Stimulated activated CD4-positive, alpha-beta T cell treated with anti-CD3 and anti-CD28 coated beads, Interleukin-4, amount 100 ng/mL, for 48 hours (primary cell): ENCODE measurements at regions not wholly inside any gene's neighbourhood (a gene's known extent, or its start where the extent isn't known, plus 50 kb on each side); places are given as distances from the start of the nearest gene placed in this dataset.

Experiments used
- DNase-seq, 2 donors: peaks; one replicate each; pipeline ENCODE4 v3.0.0-alpha.2; 2020; ENCODE audit warnings: low read depth in 2 of 2

GRCh38 chr2:23198316-23199114 is 186.5 kb upstream of the KLHL29 start:
- no peak for DNase-seq

DNA sequence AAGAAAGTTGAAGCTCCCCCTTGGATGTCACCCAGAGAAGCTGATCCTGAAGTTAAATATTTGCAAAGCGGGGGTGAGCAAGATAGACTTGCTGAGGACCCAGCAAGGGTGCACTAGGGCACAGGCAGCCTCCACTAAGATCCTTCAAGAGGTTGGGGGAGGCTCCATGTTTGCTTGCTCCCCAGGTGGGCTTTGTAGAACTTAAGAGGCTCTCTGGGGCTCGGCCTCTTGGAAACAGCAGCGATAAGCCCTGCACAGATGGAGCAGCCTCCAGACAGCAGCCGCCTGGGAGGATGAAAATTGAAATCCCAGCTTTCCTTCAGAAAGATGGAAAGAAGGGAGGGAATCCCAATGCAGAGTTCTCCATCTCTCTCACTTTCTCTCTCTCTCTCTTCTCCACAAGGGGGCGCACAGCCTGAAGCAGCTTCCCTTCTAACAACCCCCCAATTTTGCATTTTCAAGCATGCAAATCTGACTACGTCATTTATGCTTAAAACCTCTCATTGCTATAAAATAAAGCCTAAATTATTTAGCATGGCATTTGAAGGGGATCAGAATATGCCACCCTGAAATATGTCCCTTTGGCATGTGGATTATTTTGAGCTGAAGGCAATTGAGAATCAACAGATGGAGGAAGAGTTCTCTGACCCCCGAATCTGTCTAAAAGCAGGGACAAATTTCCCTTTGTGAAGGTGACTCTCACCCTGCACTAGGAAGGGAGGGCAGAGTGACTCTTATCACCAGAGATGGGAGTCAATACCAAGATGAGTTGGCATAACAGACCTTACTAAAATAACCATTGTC is 185.7 kb upstream of the KLHL29 start:
- DNase-seq = peak in 1 of 2 donors; percentile 2

DNA sequence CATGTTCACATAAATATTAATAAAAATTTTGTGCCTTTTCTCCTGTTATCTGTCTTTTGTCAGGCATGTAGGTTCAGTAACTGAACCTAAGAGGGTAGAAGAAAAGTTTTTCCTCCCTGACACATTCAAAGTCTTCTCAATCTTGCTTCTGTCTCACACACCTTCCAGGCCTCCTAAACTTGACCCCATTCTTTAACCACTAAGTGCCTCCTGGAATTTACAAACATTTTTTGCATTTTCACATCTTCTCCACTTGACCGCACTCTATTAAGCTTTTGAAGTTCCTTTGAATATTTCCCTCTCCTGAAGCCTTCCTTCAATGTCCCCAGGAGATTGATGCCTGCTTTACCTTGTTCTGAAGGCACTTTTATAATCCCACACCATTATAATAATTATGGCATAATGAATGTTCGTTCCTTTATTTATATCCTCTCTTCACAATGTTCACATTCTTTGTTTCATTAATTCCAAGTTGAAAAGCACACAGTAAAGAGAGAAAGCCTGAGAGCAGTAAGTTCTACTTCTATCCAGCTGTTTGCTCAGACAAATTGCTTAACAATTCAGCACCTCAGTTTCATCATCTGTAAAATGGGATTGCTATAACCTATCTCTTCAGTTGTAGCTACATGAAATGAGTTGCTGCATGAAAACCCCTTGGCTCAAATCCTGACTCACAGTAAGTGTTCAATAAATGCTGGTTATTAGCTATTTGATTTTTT is 184.8 kb upstream of the KLHL29 start:
- no peak for DNase-seq

DNA sequence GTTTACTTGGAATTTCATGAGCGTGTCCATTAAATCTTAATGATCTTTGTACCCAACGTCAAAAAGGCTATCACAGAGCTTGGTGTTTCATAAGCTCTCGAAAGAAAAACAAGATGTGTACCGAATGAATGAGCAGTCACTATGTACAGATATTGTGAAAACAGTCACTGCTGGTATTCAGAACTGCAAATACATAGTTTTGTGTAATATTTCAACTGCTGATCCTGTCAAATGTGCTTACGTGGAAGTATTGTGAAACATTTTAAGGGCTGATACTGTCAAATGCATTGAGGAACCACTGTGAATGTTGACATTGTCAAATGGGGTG is 184.2 kb upstream of the KLHL29 start:
- DNase-seq = no peak

- no peak for DNase-seq
These were observed 181.6 kb upstream of the KLHL29 start for GRCh38 chr2:23203383-23203782.

GRCh38 chr2:23204685-23205242 is 180.2 kb upstream of the KLHL29 start:
- DNase-seq = no peak

- DNase-seq = no peak
These were observed 178.3 kb upstream of the KLHL29 start for GRCh38 chr2:23206650-23207049.

DNA sequence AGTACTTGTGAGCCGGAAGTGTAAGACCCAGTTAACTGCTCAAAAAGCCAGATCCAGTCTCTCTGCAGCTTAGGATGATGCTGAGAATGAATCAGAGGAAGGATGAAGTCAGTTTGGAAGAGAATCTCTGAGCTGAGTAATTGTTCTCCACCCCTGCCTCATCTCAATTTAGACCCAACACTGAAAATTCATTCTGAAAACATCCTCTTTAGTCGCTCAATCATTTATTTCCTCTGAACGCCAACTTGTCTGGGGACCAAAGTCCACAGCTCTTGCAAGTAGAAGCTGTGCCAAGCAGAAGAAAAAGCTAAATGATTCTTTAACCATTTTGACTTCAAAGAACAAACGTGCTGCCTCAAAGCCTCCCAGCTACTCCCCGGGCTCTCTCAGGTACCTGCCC is 177.1 kb upstream of the KLHL29 start:
- no peak for DNase-seq

- DNase-seq = no peak
These were observed 176.6 kb upstream of the KLHL29 start for GRCh38 chr2:23208339-23208738.

GRCh38 chr2:23209059-23209458 is 175.9 kb upstream of the KLHL29 start:
- no peak for DNase-seq

- DNase-seq = no peak
These were observed 172.9 kb upstream of the KLHL29 start for GRCh38 chr2:23211987-23212583.

DNA sequence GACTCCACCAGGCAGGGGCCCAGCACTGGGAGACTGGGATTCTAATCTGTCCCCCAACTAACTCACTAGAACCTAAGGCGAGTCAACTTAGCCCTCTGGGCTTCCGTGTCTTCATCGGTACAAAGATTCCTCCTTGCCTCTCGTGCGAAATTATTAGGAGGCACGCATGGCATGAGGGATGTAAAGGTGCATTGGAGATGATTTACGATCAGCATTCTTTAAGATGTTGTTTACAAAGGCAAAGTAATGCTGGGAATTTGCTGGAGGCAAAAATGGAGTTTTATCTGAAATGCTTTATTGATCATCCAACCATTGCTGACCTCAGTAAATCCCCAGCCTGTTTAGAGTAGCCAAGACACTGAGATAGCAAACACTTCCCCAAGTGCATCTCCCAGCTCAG is 171.8 kb upstream of the KLHL29 start:
- DNase-seq = no peak

- no peak for DNase-seq
These were observed 170.0 kb upstream of the KLHL29 start for GRCh38 chr2:23215016-23215415.

DNA sequence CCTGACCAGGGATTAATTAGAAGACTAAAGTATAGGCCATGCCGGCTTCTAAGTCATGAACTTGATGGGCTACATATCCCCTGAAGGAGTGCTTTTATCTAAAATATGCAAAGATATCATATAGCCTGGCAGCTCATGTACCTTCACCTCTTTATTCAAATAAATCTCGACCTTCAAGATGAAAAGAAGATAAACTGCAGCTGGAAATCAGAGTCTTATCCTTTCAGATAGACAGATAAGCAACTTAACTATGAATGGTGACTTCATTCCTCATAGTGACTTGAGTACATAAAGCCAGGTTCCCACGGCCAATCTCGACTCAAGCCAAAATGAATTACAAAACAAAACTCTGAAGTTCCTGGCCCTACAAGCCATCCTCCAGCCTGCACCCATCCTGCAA is 165.3 kb upstream of the KLHL29 start:
- DNase-seq = no peak

DNA sequence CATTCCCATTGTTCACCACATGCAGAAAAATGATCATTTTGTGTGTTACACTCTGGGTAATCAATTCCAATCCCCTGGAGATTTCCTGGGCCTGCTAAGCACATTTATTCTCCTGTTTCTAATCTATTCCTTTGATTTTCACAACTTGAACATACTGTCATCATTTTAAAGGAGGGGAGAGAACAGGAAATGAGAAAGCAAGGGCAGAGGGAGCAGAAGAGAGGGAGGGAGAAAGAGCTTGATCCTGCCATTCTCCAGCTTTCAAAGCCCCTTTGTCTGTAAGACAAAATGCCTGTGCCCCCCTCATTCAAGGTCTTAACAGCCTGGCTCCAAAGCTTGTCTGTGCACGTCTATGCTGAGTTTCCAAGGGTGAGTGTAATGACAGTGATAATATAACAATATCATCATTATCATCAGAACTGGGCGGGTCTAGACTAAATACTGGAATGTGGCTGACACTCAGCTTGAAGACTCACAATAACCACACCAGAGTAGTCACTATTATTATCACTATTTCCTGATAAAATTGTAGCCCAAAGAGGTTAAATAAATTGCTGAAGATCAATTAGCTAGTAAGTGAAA is 164.4 kb upstream of the KLHL29 start:
- no peak for DNase-seq

DNA sequence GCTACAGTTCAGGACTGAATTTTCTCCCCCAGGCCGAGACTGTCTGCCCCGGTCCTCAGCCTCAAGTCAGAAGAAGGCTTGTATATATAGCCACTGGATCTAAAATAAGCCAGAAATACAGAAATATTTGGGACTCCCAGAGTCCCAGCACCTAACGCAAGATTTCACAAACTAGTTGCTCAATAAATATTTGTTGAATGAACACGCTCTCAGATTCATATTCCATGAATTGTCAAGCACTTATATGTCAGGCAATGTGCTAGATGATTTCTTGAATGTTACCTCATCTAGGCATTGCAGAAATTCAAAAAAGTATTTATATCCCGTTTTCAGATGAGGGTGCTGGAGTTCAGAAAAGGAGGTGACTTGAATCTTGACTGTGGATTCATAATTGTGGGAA is 163.7 kb upstream of the KLHL29 start:
- DNase-seq = no peak

- no peak for DNase-seq
These were observed 163.1 kb upstream of the KLHL29 start for GRCh38 chr2:23221901-23222300.

DNA sequence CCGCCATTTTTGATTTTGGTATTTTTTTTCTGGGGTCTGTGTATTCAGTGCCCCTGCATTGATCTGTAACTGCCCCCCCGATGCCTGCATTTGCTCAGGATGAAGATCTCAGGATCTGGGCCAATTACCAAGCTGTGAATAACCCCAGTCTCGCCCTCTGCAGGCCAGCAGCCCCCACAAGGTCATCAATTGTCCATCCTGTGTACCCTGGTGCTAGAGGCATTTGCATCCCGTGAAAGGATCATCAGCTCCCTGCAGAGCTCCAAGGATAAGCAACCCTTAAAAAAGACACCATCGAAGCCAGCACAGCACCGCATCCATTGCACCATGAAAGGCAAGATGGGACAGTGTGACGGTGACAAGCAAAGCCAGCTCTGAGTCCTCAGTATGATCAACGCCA is 154.1 kb upstream of the KLHL29 start:
- no peak for DNase-seq

DNA sequence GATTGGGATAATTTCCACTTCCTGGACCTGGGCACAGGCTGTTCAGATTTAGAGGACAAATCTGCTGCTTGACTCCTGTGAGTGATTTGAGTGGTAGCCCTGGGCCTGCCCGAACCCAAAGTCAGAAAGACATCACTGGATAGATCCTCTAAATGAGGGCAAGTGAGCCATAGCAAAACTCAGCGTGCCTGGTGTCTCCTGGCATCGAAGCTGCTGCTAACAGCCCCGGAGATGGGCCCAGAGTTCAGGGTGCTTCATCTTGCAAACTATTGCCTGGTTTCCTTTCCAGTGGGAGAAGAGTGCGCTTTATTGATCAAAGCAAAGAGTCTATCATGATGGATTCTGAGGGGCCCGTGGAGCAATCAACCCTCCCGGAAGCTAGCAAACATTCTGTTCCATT is 153.1 kb upstream of the KLHL29 start:
- DNase-seq = no peak

GRCh38 chr2:23235292-23235691 is 149.7 kb upstream of the KLHL29 start:
- DNase-seq = no peak

DNA sequence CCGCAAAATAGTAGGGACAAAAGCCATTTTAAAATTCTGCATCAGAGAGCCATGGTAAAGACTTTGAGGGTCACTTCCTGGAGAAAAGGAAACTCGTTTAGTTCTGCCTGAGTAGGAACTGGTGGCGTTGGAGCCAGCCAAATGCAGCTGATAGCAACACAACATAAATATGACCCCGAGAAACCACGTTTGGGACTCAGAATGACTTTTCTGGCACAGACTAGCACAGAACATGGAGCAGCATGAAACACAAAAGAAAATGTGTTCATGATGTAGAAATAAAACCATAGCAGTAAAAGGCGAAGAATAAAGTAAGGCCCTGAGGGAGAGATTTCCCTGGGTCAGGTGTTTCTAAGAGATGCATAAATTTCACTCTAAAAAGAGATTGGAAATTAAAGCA is 149.2 kb upstream of the KLHL29 start:
- DNase-seq = no peak

- no peak for DNase-seq
These were observed 147.8 kb upstream of the KLHL29 start for GRCh38 chr2:23237147-23237546.
